BLaER1 (cell line): ENCODE measurements at regions not wholly inside any gene's neighbourhood (a gene's known extent, or its start where the extent isn't known, plus 50 kb on each side); places are given as distances from the start of the nearest gene placed in this dataset.
A peak's percentile ranks its signal among the peaks of the same experiment; 100 is the strongest.

Source experiments
- H3K27ac ChIP-seq: shearing (Covaris generic); formaldehyde crosslinking; 2 replicates; pipeline ENCODE4 v1.8.1; 2022
- H3K27me3 ChIP-seq: shearing (Covaris generic); formaldehyde crosslinking; 2 replicates; pipeline ENCODE4 v1.8.1; 2022
- H3K36me3 ChIP-seq: shearing (Covaris generic); formaldehyde crosslinking; 2 replicates; pipeline ENCODE4 v1.8.1; 2022
- H3K4me1 ChIP-seq: shearing (Covaris generic); formaldehyde crosslinking; 2 replicates; pipeline ENCODE4 v1.8.1; 2022
- H3K4me2 ChIP-seq: shearing (Covaris generic); formaldehyde crosslinking; 2 replicates; pipeline ENCODE4 v1.8.1; 2022
- H3K4me3 ChIP-seq: shearing (Covaris generic); formaldehyde crosslinking; 2 replicates; pipeline ENCODE4 v1.8.1; 2022
- H3K9ac ChIP-seq: shearing (Covaris generic); formaldehyde crosslinking; 2 replicates; pipeline ENCODE4 v1.8.1; 2022
- H3K9me3 ChIP-seq: shearing (Covaris generic); formaldehyde crosslinking; 2 replicates; pipeline ENCODE4 v1.8.1; 2022
- H4K20me1 ChIP-seq: shearing (Covaris generic); formaldehyde crosslinking; 2 replicates; pipeline ENCODE4 v1.8.1; 2022
- Cebpa-rat ChIP-seq: shearing (Covaris generic); IDR thresholded peaks from 2 replicates; pipeline ENCODE4 v1.8.1; 2022

GRCh38 chr18:35770376-35771014 is 189.0 kb downstream of the GALNT1 start:
- H3K27ac ChIP-seq: no peak overlapping the region
- TF ChIP-seq Cebpa-rat: no peak
- H3K4me2 ChIP-seq: no peak overlapping the region
- no peaks in the 10 kb centered on the region for H3K4me1 ChIP-seq
- H3K4me3 ChIP-seq: no peak overlapping the region
- H3K9ac ChIP-seq: no peak overlapping the region
- no peaks in the 10 kb centered on the region for H4K20me1 ChIP-seq
- H3K36me3 ChIP-seq: no peaks in the 10 kb centered on the region
- no peaks in the 10 kb centered on the region for H3K9me3 ChIP-seq
- H3K27me3 ChIP-seq: no peaks in the 10 kb centered on the region

- H4K20me1 ChIP-seq: no peaks in the 10 kb centered on the region
- no peak overlapping the region for H3K9ac ChIP-seq
- H3K27ac ChIP-seq: no peak overlapping the region
- H3K9me3 ChIP-seq: no peaks in the 10 kb centered on the region
- no peaks in the 10 kb centered on the region for H3K4me1 ChIP-seq
- H3K36me3 ChIP-seq: no peaks in the 10 kb centered on the region
- no peak overlapping the region for H3K4me3 ChIP-seq
- H3K27me3 ChIP-seq: no peaks in the 10 kb centered on the region
- TF ChIP-seq Cebpa-rat: no peak
- H3K4me2 ChIP-seq: no peak overlapping the region
These were observed 189.6 kb downstream of the GALNT1 start for GRCh38 chr18:35771172-35771571.

DNA sequence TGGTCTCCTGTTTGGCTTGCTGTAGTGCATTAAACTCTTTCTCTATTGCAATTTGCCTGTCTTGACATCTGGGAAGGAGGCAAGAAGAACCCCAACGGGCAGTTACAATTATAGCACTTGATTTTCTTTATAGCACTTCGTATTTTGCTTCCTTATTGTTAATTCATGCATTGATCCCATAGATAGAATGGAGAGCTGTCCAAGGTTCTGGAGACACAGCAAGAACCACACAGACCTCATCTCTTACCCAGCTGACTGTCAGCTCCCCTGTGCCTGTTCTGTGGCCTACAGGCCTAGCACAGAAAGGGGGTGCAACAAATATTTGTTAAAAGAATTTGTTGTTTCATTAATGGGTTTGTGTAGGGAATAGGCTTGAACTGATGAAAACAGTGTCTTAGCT is 194.3 kb downstream of the GALNT1 start:
- H3K36me3 ChIP-seq: no peaks in the 10 kb centered on the region
- no peaks in the 10 kb centered on the region for H3K27me3 ChIP-seq
- TF ChIP-seq Cebpa-rat: no peak

DNA sequence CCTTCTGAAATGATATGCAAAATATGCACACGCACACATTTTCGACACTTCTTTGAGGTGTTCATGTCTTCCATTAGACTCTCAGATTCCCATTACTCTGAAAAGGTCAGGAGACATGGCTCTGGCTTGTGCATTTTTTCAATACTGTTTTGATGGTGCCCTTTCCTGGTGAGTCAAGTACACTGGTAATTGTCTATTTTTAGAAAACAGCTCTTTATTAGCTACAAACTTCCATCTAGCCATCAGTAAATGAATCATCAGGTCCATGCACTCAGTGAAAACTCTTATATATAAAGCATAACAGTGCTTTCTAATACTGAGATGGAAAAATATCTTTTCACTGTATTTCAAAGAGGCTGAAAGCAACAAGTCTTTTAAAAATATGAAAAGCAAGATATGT is 194.9 kb downstream of the GALNT1 start:
- no peaks in the 10 kb centered on the region for H3K36me3 ChIP-seq
- no peak overlapping the region for H3K9ac ChIP-seq
- no peaks in the 10 kb centered on the region for H3K27me3 ChIP-seq
- H3K4me3 ChIP-seq: no peak overlapping the region
- H4K20me1 ChIP-seq: no peaks in the 10 kb centered on the region
- no peaks in the 10 kb centered on the region for H3K4me1 ChIP-seq
- H3K4me2 ChIP-seq: no peak overlapping the region
- H3K9me3 ChIP-seq: no peaks in the 10 kb centered on the region
- no peak overlapping the region for H3K27ac ChIP-seq
- TF ChIP-seq Cebpa-rat: no peak

More for the DNA sequence above, 194.3 kb downstream of the GALNT1 start:
- Histone ChIP-seq H3K9me3 (no peaks in the 10 kb centered on the region), H3K9ac (no peak overlapping the region), H4K20me1 (no peaks in the 10 kb centered on the region), H3K4me1 (no peaks in the 10 kb centered on the region), H3K4me3 (no peak overlapping the region), H3K27ac (no peak overlapping the region), H3K4me2 (no peak overlapping the region)

GRCh38 chr18:35777039-35777438 is 195.4 kb upstream of the RMP24 start:
- Histone ChIP-seq H4K20me1 (no peaks in the 10 kb centered on the region), H3K4me1 (no peaks in the 10 kb centered on the region), H3K9me3 (no peaks in the 10 kb centered on the region), H3K27me3 (no peaks in the 10 kb centered on the region), H3K9ac (no peak overlapping the region), H3K27ac (no peak overlapping the region), H3K4me3 (no peak overlapping the region), H3K36me3 (no peaks in the 10 kb centered on the region), H3K4me2 (no peak overlapping the region)
- no peak for TF ChIP-seq Cebpa-rat

DNA sequence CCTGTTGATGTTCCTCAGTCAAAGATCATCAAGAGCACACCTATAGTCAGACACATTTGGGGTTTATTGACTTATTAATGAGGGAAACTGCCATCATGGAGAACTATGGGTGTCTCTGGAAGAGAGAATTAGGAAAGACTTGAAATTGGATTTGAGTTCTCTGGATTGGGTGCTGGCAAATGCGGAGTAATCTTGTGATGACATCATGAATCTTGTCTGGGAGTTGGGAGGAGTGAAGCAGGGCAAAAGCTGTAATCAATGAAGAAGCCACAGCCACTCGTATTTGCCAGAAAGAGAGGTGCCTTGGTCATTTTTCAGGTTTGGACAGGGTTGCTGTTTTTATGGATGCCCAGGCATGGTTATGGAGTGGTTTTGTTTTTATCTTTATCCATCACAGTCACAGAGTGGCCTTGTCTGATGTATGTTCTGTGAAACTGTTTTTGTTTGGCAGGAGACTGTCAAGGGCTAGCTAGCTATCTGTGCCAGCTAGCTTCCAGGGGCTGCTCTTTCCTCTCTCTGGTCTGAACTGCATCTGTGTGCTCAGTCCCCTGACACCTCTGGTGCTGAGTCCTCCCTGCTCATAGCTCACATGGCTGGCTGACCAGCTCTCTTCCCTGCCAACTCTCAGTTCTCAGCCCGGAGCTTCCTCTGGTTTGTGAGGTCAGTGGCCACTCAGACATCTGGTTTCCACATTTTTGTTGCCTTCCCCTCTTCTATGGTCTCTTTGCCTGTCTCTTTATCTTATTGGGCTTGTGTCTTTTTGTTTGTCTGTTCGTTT is 193.4 kb upstream of the RMP24 start:
- H3K36me3 ChIP-seq: no peaks in the 10 kb centered on the region
- H3K27ac ChIP-seq: no peak overlapping the region
- no peak for TF ChIP-seq Cebpa-rat
- H3K4me1 ChIP-seq: no peaks in the 10 kb centered on the region
- no peak overlapping the region for H3K9ac ChIP-seq
- H3K4me2 ChIP-seq: no peak overlapping the region
- H3K9me3 ChIP-seq: no peaks in the 10 kb centered on the region
- no peak overlapping the region for H3K4me3 ChIP-seq
- no peaks in the 10 kb centered on the region for H3K27me3 ChIP-seq
- H4K20me1 ChIP-seq: no peaks in the 10 kb centered on the region

GRCh38 chr18:35780937-35781336 is 191.5 kb upstream of the RMP24 start:
- Histone ChIP-seq H3K4me2 (no peak overlapping the region), H3K36me3 (no peaks in the 10 kb centered on the region), H3K27ac (no peak overlapping the region), H3K9ac (no peak overlapping the region), H3K4me1 (no peaks in the 10 kb centered on the region), H3K4me3 (no peak overlapping the region), H3K27me3 (no peaks in the 10 kb centered on the region), H4K20me1 (no peaks in the 10 kb centered on the region), H3K9me3 (no peaks in the 10 kb centered on the region)
- TF ChIP-seq Cebpa-rat: no peak

GRCh38 chr18:35782926-35783325 is 189.6 kb upstream of the RMP24 start:
- H3K9ac ChIP-seq: no peak overlapping the region
- H3K36me3 ChIP-seq: no peaks in the 10 kb centered on the region
- no peaks in the 10 kb centered on the region for H3K27me3 ChIP-seq
- H3K4me1 ChIP-seq: peaks cover 15% of the 10 kb centered on the region
- no peaks in the 10 kb centered on the region for H3K9me3 ChIP-seq
- no peaks in the 10 kb centered on the region for H4K20me1 ChIP-seq
- H3K4me2 ChIP-seq: no peak overlapping the region
- no peak overlapping the region for H3K4me3 ChIP-seq
- no peak overlapping the region for H3K27ac ChIP-seq
- no peak for TF ChIP-seq Cebpa-rat

DNA sequence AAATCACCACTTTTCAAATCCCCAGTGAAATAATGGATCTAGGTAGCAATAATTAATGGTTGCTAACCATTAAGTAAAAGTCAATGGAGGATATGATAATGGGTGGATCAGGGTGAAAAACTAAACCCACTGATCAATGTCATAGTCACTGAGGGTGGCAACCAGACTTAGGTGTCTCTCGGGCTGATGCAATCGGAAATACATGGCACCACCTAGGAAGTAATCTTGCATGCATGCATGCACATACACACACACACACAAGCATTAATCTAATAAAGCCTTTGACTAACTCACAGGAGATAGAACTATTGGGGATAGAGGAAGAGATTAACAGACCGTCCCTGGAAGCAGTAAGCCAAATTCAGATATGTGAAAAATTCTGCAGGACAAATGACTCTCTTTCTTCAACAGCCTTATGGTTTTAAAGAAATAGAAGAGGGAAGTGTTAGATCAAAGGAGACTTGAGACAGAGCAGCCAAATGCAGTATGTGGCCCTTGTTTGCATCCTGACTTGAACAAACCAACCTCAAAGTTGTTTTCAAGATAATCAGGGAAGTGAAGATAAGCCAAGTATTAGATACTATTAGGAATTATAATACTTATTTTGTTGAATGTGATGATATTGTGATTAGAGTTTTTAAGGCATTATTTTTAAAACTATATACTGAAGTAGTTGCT is 186.0 kb upstream of the RMP24 start:
- Histone ChIP-seq H3K9ac (no peak overlapping the region), H3K36me3 (no peaks in the 10 kb centered on the region), H3K4me2 (peak overlapping the region; percentile 70), H3K27ac (no peak overlapping the region; the same call in 1 of the 2 replicates), H3K9me3 (no peaks in the 10 kb centered on the region), H3K27me3 (no peaks in the 10 kb centered on the region), H3K4me3 (no peak overlapping the region), H3K4me1 (peaks cover 15% of the 10 kb centered on the region), H4K20me1 (no peaks in the 10 kb centered on the region)
- no peak for TF ChIP-seq Cebpa-rat

GRCh38 chr18:35789543-35789942 is 182.9 kb upstream of the RMP24 start:
- no peaks in the 10 kb centered on the region for H3K27me3 ChIP-seq
- H3K4me2 ChIP-seq: no peak overlapping the region
- H3K36me3 ChIP-seq: no peaks in the 10 kb centered on the region
- H3K4me3 ChIP-seq: no peak overlapping the region
- no peaks in the 10 kb centered on the region for H3K9me3 ChIP-seq
- H3K4me1 ChIP-seq: peaks cover 15% of the 10 kb centered on the region
- H3K27ac ChIP-seq: no peak overlapping the region
- TF ChIP-seq Cebpa-rat: no peak
- no peak overlapping the region for H3K9ac ChIP-seq
- H4K20me1 ChIP-seq: no peaks in the 10 kb centered on the region
